NOMO-1 treated with DMSO at 0.1 percent for 48 hours (cell line): ENCODE measurements at regions not wholly inside any gene's neighbourhood (a gene's known extent, or its start where the extent isn't known, plus 50 kb on each side); places are given as distances from the start of the nearest gene placed in this dataset.

Experiments used
- DNase-seq: peaks from one replicate; lab custom pipeline; 2025; ENCODE audit not compliant: unreplicated experiment; lab: John Stamatoyannopoulos, UW

GRCh38 chr20:20888266-20888656, 175.8 kb upstream of the RALGAPA2 start:
- DNase-seq = no peak

DNA sequence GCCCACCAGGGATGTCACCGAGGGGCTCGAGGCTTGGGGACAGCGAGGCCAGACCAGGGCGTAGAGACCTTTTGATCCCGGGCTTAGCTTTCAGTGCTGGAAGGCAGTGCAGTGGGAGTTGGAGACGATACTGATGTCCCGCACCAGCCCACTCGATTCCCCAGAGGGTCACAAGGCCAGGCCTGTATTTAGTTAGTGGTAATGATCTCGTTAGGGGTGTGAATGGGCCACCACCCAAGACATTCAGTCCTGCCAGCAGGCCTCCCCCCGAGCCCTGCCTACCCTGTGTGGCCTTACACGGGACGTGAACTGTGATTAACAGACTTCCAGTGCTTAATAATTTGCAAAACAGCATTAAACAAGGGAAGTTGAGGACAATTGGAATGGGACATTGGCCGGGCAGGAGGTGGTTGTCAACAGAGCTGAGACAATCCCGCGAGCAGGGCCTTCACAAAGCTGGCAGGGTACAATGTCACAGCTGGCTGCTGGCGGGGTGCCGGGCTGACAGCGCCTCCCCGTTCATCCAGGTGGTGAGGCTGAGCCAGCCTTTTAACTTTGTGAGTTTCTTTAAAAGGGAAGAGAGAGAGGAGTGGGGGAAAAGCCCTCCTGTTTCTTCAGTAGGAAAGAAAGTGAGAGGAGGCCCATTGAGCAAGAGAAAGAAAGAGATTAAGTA, 175.3 kb upstream of the RALGAPA2 start:
- DNase-seq = no peak

DNA sequence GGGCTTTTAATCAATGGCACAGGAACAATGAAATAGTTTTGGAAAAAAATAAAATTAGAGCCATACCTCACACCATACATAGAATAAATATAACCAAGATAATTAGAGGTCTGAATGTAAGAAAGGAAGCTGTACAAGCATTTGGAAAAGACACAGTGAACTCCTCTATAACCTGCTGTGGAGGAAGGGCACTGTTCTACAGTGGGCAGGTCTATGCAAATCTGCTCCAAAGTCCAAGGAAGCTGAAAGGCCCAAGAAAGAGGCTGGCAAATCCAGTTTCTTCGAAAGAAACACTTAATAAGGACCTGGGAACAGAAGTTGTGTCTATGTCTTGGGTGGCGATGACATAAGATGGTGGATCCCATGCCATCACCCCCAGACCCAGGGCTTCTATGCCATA, 169.4 kb upstream of the RALGAPA2 start:
- no peak for DNase-seq

DNA sequence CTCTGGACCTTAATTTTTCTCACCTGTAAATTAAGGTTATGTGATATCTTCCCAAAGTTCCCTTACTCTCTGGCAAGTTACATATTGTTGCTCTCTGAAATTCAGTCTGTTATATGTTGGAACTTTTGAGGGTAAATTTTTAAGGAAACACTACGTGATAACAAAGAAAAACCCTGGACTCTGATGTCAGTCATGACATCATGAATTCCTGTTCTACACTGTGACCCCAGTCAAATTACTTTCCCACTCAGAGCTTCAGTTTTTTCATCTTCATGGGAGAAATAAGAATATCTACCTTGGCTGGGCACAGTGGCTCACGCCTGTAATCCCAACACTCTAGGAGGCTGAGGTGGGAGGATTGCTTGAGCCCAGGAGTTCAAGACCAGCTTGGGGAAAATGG, 164.6 kb upstream of the RALGAPA2 start:
- DNase-seq = no peak

- DNase-seq = no peak
Observed at GRCh38 chr20:20875716-20876115, 163.3 kb upstream of the RALGAPA2 start.

GRCh38 chr20:20872428-20872827, 160.0 kb upstream of the RALGAPA2 start:
- no peak for DNase-seq

DNA sequence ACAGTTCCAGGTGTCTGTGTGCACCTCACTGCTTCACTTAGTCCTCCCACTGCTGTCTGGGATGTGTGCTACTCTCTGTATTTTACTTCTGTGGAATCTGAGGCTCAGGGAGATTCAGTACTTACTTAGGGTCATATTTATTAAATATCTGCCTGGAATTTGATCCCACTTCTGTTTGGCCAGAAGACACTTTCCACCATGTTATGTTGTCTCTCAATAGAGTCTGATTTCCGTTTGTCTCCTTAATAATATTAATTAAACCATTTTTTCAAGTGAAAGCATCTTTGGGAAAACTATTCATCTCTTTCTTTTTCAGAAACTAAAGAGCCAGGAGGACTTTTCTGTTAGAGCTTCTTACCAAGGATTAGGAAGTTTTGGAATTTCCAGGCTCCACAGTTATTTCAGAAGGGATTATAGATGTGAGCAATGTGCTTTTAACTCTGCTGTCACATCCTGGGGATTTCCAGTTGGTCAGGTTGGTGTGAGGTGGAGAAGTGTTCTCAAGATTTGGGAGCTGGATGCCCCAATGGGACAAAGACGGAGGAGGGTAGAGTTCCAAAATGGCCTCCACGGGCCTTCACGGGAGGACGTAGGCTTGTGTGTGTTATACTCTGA, 156.8 kb upstream of the RALGAPA2 start:
- no peak for DNase-seq

DNA sequence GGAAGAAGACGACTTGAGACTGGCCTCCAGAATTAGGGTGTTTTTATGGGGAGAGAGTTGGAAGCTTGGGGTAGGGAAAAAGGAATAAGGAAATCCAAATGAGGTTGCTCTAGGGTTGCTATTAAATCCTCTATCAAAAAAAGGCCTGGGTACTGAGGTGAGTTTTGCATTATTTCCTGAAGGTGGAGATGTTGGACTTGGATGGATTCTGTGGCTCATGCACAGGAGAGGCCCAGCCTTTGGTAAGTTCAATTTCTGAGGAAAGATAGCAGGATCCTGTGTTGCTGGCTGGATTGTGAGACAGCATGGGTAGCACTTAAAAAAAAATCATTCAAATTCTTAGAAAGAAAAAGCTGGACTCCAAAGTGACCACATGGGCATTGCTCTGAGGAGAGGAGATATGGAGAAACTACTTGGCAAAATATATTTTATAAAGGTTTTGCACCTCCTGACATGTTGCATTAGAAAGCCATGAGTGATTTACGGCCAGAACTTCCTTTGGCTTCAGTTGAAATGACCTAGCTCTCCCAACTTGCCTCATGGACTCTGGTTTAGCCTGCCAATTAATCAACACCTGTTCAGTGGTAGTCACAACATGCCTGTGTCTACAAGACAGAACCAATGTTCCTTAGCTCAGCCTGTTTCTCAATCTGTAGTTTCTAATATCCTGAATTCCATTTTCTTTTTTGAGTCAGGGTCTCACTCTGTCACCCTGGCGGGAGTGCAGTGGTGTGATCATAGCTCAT, 152.1 kb upstream of the RALGAPA2 start:
- DNase-seq = peak; percentile 23

DNA sequence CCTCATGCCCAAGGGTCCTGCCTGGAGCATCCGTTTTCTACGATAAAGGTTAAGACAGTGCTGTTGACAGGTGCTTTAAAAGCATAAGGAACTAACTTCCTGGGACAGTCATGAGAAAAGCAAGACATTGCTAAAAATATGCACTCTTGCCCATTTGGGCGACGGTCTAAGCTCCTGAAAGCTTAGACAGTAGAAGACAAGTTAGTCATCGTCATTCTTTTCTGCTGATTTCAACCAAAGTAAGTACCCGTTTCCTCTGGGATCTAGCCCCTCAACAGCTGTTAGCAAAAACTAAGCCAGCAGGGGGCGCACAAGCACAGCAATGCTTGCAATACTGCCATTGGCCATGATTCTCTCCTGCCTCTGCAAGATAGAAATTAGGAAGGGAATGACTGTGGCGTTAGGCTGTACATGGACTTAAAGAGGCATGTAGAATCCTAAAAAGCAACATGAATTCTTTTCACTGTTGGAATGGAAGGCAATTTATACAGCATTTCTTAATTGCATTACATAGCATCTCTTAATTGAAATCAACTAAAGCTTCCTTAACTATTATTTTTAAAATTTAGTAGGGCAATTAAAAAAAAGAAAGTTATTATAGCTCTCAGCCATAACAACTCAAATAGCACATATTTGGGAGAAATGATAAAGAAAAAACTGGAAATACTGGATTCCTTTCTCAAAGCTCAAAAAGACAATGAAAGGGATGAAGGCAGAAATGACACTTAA, 147.8 kb upstream of the RALGAPA2 start:
- peak; percentile 79 for DNase-seq

DNA sequence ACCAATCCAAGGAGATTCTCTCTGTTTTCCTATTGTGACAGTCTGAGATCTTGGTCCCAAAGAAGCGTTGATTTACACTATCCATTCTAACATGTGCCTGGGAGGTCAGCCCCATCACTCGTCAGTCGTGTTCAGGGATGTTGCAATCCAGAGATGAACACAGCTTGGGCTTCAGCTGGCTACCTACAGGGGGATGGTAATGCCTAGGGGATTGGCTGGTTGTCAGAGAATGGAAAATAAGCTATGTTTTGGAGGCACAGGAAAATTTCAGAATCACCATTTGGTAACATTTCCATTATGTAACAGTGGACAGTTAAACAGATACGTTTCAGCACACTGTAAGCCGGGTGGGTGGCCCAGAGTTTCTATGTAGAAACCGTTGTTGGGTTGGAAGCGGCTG, 147.1 kb upstream of the RALGAPA2 start:
- no peak for DNase-seq

DNA sequence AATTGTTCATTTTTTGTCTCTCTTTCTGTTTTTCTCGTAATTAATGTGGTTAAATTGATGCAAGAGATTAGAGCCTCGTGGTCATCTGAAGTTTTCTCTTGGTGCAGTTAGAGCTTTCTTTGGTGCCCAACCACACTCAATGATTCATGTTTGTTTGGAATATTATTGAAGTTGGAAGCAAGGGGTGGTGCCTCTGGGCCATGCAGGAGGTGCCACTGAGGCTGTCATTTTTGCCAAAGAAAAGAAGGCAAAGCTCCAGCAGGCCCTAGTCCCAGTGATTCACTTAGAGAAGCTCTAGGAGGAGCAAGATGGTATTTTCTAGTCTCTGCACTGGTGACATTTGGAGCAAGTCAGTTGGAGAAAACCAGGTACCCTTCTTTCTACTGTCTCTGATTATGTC, 144.5 kb upstream of the RALGAPA2 start:
- no peak for DNase-seq

DNA sequence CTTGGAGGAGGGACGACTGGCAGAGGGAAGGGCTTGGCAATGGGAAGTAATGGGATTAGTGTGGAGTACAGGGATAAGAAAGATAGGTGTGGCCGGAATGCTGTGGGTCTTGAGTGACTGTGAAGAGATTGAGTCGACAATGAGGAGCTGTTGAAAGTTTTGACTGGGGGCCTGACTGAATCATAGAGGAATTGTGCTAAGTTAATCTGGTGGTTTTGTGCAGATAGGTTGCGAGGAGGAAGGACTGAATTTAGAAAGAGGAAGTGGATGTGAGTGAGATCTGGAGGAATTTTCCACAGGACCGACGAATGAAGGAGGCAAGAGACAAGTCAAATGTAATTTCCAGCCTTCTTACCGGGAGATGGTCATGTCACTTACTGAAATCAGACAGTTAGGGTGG, 143.9 kb upstream of the RALGAPA2 start:
- DNase-seq = peak; percentile 75

DNA sequence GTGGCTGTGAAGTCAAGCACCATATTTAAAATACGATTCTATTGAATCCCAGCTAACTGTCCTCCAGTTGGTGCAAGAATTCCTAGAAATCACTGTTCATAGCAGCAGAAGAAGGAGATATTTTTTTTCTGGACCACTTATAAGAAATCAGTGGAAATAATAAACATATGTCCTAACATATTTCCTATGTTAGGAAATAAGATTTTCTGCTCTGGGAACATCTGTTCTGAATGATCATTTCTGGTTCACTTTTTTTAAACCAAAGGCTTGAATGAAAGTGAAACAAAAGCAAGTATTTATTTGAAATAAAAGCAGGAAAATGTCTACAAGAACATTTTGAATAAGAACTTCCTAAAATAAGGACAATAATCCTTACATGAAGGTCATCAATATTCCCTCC, 138.9 kb upstream of the RALGAPA2 start:
- no peak for DNase-seq

DNA sequence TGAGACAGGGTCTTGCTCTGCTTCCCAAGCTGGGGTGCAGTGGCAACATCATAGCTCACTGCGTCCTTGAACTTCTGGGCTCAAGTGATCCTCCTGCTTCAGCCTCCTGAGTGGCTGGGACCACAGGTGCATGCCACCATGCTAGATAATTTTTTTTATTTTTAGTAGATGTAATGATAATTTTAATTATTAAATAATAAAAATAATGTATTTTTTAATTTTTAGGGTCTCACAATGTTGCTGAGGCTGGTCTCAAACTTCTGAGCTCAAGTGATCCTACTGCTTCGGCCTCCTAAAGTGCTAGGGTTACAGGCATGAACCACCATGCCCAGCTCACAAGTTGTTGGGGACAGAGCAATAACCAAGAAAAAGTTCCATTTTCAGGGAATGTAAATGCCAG, 138.0 kb upstream of the RALGAPA2 start:
- no peak for DNase-seq

DNA sequence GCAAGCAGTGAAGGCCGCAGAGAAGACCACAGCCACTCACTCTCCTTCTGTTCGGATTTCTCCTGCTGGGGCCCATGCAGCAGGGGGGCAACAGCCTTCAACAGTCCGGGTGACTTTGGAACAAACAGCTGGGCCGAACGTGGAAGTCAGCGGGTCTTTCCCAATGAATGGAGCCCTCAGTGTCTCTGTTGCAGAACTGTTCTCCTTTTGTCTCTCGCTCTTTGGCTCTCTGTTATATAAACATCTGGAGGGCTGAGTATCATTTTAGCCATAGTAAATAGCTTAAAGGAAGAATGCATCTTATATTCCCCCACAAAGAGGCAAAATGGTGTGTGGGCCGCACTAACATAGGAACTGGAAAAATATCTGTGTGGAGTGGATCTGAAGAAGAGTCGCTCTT, 136.7 kb upstream of the RALGAPA2 start:
- no peak for DNase-seq

DNA sequence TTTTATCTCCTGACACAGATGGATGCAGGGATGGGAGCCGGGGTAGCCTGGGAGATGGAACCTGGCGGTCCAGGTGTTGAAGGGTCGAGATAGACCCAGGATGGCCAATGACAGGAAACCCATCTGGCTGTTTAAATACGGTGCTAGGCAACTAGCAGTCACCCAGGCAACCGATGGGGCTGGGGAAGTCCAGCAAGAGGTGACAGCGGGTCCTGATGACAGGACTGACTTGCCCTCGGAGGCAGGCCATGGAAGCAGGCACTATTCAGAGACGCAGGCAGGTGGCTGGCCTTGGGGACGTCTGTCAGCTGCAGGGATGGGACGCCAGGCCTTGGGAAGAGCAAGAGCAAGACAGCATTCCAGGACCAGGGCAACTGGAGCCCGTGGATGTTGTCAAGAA, 135.4 kb upstream of the RALGAPA2 start:
- no peak for DNase-seq

- DNase-seq = peak; percentile 17
Observed at GRCh38 chr20:20843982-20844381, 131.5 kb upstream of the RALGAPA2 start.

DNA sequence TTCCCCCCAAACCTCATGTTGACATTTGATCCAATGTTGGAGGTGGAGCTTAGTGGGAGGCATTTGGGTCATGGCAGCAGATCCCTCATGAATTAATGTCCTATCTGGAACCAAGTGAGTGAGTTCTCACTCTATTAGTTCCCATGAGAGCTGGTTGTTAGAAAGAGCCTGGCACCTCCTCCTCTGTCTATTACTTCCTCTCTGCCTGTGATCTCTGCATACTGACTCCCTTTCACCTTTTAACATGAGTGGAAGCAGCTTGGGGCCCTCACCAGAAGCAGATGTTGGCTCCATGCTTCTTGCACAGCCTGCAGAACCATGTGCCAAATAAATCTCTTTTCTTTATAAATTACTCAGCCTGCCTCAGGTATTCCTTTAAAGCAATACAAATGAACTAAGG, 127.3 kb upstream of the RALGAPA2 start:
- peak; percentile 10 for DNase-seq

DNA sequence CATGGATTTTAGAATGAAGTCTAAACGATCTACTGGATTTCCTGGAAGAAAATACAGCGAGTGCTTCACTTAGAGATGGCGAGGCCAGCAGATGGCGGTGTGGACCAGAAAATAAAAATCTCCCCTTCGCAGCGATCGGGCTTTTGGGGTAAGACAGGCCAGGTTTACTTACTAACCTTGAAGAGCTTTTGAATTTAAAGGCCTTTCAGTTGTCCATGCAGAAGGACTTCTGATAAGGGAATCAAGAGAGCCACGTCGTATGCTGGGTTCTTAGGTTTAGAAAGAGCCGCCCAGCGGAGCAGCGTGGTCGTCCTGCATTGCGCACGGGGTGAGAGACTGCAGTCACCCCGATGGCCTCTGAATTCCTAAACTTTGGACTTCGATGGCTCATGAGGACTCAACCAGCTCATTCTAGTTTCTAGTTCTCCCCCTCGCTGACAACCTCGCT, 125.2 kb upstream of the RALGAPA2 start:
- peak; percentile 70 for DNase-seq

DNA sequence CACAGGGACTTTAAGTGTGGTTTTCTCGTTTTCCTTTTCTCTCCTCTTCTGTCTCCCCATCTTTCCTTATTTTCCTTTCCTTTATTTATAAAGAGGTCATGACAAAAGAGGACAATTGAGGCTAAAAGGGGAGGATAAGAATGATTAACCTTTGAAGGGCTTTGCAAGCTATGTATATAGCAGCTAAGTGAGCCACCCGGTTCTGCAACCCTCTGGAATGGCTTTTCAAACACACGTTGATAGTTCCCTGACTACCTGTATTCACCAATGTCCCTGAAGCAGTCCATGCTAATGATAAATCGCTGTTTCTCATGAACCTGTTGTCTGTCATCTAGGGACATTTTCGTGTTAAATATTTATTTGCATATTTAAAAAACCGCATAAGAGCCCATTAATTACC, 124.4 kb upstream of the RALGAPA2 start:
- no peak for DNase-seq

- no peak for DNase-seq
Observed at GRCh38 chr20:20835897-20836296, 123.5 kb upstream of the RALGAPA2 start.

GRCh38 chr20:20834008-20834407, 121.6 kb upstream of the RALGAPA2 start:
- no peak for DNase-seq
